EL (cell line): ENCODE measurements at regions not wholly inside any gene's neighbourhood (a gene's known extent, or its start where the extent isn't known, plus 50 kb on each side); places are given as distances from the start of the nearest gene placed in this dataset.
"Not testable (repeated sequence)": the region's sequence is repeated elsewhere in the genome, so short reads cannot be mapped to it uniquely, and the experiment has no call there.

Experiments used
- DNase-seq: peaks from one replicate; pipeline ENCODE4 v3.0.0-alpha.2; 2016

GRCh38 chr7:35152059-35152458, 101.8 kb downstream of the TBX20 start:
- not testable (repeated sequence) for DNase-seq

- DNase-seq, result not testable (repeated sequence)
Measured at GRCh38 chr7:35148030-35148429, 105.9 kb downstream of the TBX20 start.

GRCh38 chr7:35142125-35142524, 104.8 kb upstream of the DPY19L1 start:
- DNase-seq, result not testable (repeated sequence)

- DNase-seq, result peak; percentile 40
Measured at GRCh38 chr7:35139281-35139680, 102.0 kb upstream of the DPY19L1 start.

GRCh38 chr7:35133465-35133864, 96.2 kb upstream of the DPY19L1 start:
- DNase-seq, result not testable (repeated sequence)

GRCh38 chr7:35133011-35133410, 95.7 kb upstream of the DPY19L1 start:
- DNase-seq, result not testable (repeated sequence)

GRCh38 chr7:35128662-35129061, 91.4 kb upstream of the DPY19L1 start:
- DNase-seq, result not testable (repeated sequence)

- not testable (repeated sequence) for DNase-seq
Measured at GRCh38 chr7:35118526-35118925, 81.2 kb upstream of the DPY19L1 start.

GRCh38 chr7:35106667-35107066, 69.4 kb upstream of the DPY19L1 start:
- peak; percentile 63 for DNase-seq

- DNase-seq, result not testable (repeated sequence)
Measured at GRCh38 chr7:35105511-35105910, 68.2 kb upstream of the DPY19L1 start.

- DNase-seq, result not testable (repeated sequence)
Measured at GRCh38 chr7:35102845-35103244, 65.6 kb upstream of the DPY19L1 start.

GRCh38 chr7:35092961-35093360, 55.7 kb upstream of the DPY19L1 start:
- not testable (repeated sequence) for DNase-seq
